Kidney (tissue), 13 donors: ENCODE measurements at regions not wholly inside any gene's neighbourhood (a gene's known extent, or its start where the extent isn't known, plus 50 kb on each side); places are given as distances from the start of the nearest gene placed in this dataset.

Experiments
- DNase-seq, 5 donors: peaks; one replicate each; pipeline ENCODE4 v3.0.0-alpha.2; 2013 to 2020
- FAIRE-seq: peaks from 2 replicates; lab custom pipeline; 2012; peaks lifted over from hg19 to GRCh38; lab: Jason Lieb, UNC
- H3K27ac ChIP-seq, 2 donors: one replicate each; pipeline ENCODE4 v1.7.0; 2013; ENCODE audit warnings: low read depth in 2 of 2, low read length in 2 of 2, inconsistent platforms in 1 of 2
- H3K27me3 ChIP-seq: one replicate; pipeline ENCODE4 v1.7.1; 2013; ENCODE audit warnings: low read length, inconsistent platforms; ENCODE audit not compliant: control insufficient read depth, insufficient read depth
- H3K36me3 ChIP-seq, 3 donors: one replicate each; pipeline versions ENCODE4 v1.7.0 to v1.7.1; 2013; ENCODE audit warnings: low read length in 3 of 3, control low read depth in 1 of 3, inconsistent platforms in 1 of 3; ENCODE audit not compliant: insufficient read depth in 3 of 3, control insufficient read depth in 2 of 3
- H3K4me1 ChIP-seq, 3 donors: one replicate each; pipeline versions ENCODE4 v1.7.0 to v1.7.1; 2013; ENCODE audit warnings: low read length in 3 of 3, inconsistent platforms in 1 of 3, low read depth in 1 of 3; ENCODE audit not compliant: control insufficient read depth in 2 of 3, insufficient read depth in 2 of 3
- H3K4me3 ChIP-seq, 3 donors: one replicate each; pipeline versions ENCODE4 v1.7.0 to v1.8.1; 2013; ENCODE audit warnings: low read length in 3 of 3, control low read depth in 1 of 3, inconsistent platforms in 1 of 3
- H3K9ac ChIP-seq, 3 donors: one replicate each; pipeline versions ENCODE4 v1.7.0 to v1.7.1; 2013; ENCODE audit warnings: low read length in 3 of 3, control low read depth in 1 of 3, inconsistent platforms in 1 of 3
- H3K9me3 ChIP-seq, 3 donors: one replicate each; pipeline versions ENCODE4 v1.7.0 to v1.7.1; 2013; ENCODE audit warnings: low read length in 3 of 3, control low read depth in 1 of 3, inconsistent platforms in 1 of 3; ENCODE audit not compliant: control insufficient read depth in 2 of 3, insufficient read depth in 1 of 3
- intact Hi-C: fragments of 100-400 bp; cut with DNase I; formaldehyde crosslinking; loops from one replicate; pipeline ENCODE4 v1.11.1; 2022
- TF ChIP-seq, protein P1 (sequence below): IDR thresholded peaks from 3 replicates; pipeline ENCODE4 v1.5.1; 2012; ENCODE audit warnings: mild to moderate bottlenecking, moderate library complexity, borderline replicate concordance; ENCODE audit not compliant: insufficient read depth; ENCODE audit errors: extremely low read depth
- donor health status: control.
- donor health status: control.
- donor health status: control.
- donor health status: control.
- donor health status: control.
- donor health status: DM: yes; HTN: yes; CAD: no.
- donor health status: Normal renal cell carcinoma (clear cell type).

GRCh38 chr1:59085101-59085500, 211.8 kb upstream of the FGGY start:
- no peak overlapping the region for H3K9ac ChIP-seq
- H3K4me1 ChIP-seq: peaks cover 0 to 2% (median 0%) of the 10 kb centered on the region in 3 donors
- TF ChIP-seq, protein P1, sequence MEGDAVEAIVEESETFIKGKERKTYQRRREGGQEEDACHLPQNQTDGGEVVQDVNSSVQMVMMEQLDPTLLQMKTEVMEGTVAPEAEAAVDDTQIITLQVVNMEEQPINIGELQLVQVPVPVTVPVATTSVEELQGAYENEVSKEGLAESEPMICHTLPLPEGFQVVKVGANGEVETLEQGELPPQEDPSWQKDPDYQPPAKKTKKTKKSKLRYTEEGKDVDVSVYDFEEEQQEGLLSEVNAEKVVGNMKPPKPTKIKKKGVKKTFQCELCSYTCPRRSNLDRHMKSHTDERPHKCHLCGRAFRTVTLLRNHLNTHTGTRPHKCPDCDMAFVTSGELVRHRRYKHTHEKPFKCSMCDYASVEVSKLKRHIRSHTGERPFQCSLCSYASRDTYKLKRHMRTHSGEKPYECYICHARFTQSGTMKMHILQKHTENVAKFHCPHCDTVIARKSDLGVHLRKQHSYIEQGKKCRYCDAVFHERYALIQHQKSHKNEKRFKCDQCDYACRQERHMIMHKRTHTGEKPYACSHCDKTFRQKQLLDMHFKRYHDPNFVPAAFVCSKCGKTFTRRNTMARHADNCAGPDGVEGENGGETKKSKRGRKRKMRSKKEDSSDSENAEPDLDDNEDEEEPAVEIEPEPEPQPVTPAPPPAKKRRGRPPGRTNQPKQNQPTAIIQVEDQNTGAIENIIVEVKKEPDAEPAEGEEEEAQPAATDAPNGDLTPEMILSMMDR: no peak
- peaks cover 0 to 6% (median 0%) of the 10 kb centered on the region in 3 donors for H3K9me3 ChIP-seq
- no peak overlapping the region for H3K4me3 ChIP-seq
- H3K27ac ChIP-seq: no peak overlapping the region
- DNase-seq: no peak
- intact Hi-C loops: no loop called here
- no peak for FAIRE-seq
- H3K36me3 ChIP-seq: no peaks in the 10 kb centered on the region
- H3K27me3 ChIP-seq: no peaks in the 10 kb centered on the region

GRCh38 chr1:59089036-59089798, 207.7 kb upstream of the FGGY start:
- Histone ChIP-seq H3K27ac (no peak overlapping the region), H3K9me3 (peaks cover 0 to 6% (median 0%) of the 10 kb centered on the region in 3 donors), H3K4me3 (no peak overlapping the region), H3K4me1 (peaks cover 0 to 2% (median 0%) of the 10 kb centered on the region in 3 donors), H3K9ac (no peak overlapping the region), H3K27me3 (no peaks in the 10 kb centered on the region), H3K36me3 (no peaks in the 10 kb centered on the region)
- FAIRE-seq (no peak), DNase-seq (no peak)
- intact Hi-C loops: no loop called here
- TF ChIP-seq, protein P1: no peak

GRCh38 chr1:59089922-59090457, 206.9 kb upstream of the FGGY start:
- TF ChIP-seq, protein P1: no peak
- Histone ChIP-seq H3K36me3 (no peaks in the 10 kb centered on the region), H3K9ac (no peak overlapping the region), H3K27me3 (no peaks in the 10 kb centered on the region), H3K9me3 (peaks cover 0 to 6% (median 0%) of the 10 kb centered on the region in 3 donors), H3K4me1 (no peaks in the 10 kb centered on the region), H3K27ac (no peak overlapping the region), H3K4me3 (no peak overlapping the region)
- DNase-seq: no peak
- intact Hi-C loops: no loop called here
- FAIRE-seq: no peak
